ENCODE measurements at regions not wholly inside any gene's neighbourhood (a gene's known extent, or its start where the extent isn't known, plus 50 kb on each side); places are given as distances from the start of the nearest gene placed in this dataset.

GRCh38 chr13:21318891-21319532 lies 140.1 kb downstream of the ZDHHC20 start:
- DNase-seq (ENCODE audit: low read depth): no peak

- DNase-seq (ENCODE audit: low read depth): no peak
Measured at GRCh38 chr13:21319869-21320641, 139.0 kb downstream of the ZDHHC20 start.

GRCh38 chr13:21320642-21321034 lies 138.5 kb downstream of the ZDHHC20 start:
- no peak for DNase-seq (ENCODE audit: low read depth)

- no peak for DNase-seq (ENCODE audit: low read depth)
Measured at GRCh38 chr13:21321269-21321668, 137.8 kb downstream of the ZDHHC20 start.

GRCh38 chr13:21322327-21322965 lies 136.7 kb downstream of the ZDHHC20 start:
- DNase-seq (ENCODE audit: low read depth): no peak

Data from renal cortical epithelial cell (primary cell).